HG02840 (cell line): ENCODE measurements at regions not wholly inside any gene's neighbourhood (a gene's known extent, or its start where the extent isn't known, plus 50 kb on each side); places are given as distances from the start of the nearest gene placed in this dataset.

Source experiments
- ATAC-seq: cut with Tn5 transposase; IDR thresholded peaks from one replicate; pipeline ENCODE4 v1.9.1; 2021; ENCODE audit warnings: mild to moderate bottlenecking, moderate library complexity, moderate number of reproducible peaks; ENCODE audit not compliant: unreplicated experiment, low FRiP score

DNA sequence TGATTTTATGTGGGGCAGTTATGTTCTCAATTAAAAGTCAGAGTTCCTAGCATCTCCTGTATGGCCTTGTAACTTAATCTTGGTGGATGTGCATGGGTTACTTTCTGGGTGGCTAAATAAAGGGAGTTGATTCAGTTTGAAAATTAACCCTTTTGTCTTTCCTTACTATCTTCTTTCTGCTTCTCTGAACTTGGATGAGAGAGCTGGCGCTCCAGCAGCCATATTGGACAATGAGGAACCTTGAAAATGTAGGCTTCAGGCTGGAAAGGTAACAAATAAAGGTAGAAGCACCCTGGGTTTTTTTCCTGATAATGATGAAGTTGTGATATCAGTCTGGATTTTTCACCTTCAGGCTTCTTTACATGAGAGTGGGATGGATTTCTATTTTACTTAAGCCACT is 714.1 kb upstream of the TMEM132C start:
- no peak for ATAC-seq

DNA sequence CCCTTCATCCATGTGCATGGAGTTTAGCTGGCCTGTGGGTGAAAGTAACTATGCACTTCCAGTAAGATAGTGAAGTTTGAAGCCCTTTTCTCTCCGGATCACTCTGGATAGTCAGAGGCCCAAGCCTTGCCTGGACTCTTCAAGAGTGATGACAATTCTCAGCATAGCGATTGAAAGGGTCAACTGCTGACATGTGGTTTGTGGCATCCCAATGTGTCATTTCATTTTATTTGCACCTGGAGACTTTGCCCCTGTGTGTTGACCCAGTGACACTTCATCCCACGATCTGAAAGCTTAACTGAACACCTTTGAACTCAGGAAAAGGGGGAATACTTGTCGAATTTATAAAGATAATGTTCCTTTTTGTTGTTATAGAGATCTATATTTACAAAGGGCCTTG is 711.9 kb upstream of the TMEM132C start:
- no peak for ATAC-seq

DNA sequence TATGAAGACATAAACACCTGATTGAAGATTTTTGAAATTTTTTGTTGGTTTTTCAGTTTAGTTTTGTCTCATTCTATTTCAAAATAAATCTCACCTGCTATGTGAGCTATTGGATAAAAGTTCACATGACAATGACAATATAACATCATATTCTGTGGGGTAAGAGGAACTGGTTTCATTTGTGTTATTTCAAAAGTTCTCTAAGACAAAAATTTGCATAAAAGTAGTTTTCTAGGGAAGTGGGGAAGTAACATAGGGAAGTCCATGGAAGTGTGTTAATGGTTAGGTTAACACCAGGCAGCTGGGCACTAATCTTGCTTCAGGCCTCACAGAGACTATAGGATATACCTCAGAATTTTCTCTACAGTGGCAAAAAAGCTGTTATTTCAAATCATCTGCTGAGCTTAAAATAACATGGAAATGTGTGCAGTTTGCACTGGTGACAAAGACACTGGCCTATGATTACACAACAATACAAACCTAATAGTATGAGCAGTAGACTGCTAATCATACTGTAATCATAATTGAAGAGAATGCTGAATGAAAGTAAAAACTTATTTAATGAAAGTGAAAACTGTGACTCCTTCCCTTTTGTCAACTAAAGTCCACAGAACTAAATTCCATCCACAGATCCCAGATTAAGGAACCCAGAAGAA is 710.6 kb upstream of the TMEM132C start:
- no peak for ATAC-seq

DNA sequence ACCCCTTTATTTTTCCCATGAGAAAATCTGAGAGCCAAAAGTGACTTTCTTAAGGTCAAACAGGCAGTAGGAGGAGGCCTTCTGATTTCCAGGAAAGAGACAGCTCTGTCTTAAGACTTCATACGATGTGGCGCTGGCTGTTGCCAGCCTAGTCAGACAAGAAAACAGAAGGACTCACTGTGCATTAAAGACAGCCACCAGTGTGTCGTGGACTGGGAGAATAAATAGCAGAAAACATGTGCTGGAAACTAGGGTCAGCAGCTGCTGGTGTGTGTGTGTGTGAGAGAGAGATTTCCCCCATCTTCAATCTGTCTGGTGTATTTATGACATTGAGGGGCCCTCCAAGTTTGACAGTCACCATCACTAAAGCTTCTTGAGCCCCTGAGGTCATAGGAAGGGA is 708.6 kb upstream of the TMEM132C start:
- ATAC-seq: no peak

GRCh38 chr12:127559349-127560040 is 707.5 kb upstream of the TMEM132C start:
- ATAC-seq: no peak

DNA sequence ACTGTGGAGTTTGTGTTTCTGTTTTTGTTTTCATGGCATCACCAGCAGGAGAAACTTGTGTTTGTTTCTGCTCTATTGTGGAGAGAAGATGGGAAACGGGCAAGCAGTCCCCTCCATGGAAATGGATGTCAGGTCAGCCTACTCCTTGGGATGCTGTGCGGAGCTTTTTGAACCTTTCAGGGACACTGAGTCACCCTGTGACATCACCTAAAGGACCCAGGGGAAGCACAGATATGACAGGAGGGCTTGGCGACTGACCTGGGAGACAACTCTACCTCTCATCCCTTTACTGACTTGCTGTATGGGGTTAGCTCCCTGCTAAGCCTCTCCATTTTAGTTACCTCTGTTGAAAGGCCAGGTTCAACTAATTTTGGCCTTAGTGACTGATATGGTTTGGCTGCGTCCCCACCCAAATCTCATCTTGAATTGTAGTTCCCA is 706.9 kb upstream of the TMEM132C start:
- ATAC-seq: no peak

DNA sequence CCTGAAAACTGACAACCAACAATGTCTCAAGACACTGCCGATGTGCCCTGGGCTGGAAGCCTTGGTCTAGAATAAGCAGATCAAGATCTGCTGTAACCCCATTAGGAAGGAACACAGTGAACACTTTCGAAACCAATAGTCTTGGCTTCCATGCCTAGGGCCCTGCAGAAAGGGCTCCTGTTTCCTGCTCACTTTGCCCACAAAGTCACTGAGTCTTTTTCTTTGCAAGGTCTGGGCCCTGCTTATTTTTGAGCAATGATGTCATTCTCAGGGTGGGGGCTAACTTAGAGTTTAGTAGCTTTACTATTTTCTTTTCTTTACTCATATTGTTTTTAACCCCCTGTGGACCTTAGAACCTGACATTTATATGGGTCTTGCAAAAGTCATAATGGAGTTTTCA is 704.2 kb upstream of the TMEM132C start:
- no peak for ATAC-seq

GRCh38 chr12:127565241-127565640 is 701.7 kb upstream of the TMEM132C start:
- no peak for ATAC-seq

GRCh38 chr12:127567531-127567930 is 699.4 kb upstream of the TMEM132C start:
- no peak for ATAC-seq

DNA sequence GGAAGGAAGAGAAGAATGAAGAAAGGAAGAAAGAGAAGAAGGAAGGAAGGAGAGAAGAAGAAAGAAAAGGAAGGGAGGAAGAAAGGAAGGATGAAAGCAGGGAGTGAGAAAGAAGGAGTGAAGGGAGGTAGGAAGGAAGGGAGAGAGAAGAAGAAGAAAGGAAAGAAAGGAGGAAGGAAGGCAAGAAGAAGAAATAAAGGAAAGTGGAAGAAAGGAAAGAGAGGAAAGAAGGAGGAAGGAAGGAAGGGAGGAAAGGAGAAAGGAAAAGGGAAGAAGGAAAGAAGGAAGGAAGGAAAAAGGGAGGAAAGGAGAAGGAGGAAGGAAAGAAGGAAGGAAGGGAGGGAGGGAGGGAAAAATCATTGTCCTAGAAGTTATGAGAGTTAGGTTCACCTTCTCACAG is 696.6 kb upstream of the TMEM132C start:
- no peak for ATAC-seq

- no peak for ATAC-seq
Measured at GRCh38 chr12:127570793-127571360, 696.1 kb upstream of the TMEM132C start.

- ATAC-seq: no peak
Measured at GRCh38 chr12:127571578-127571977, 695.4 kb upstream of the TMEM132C start.

DNA sequence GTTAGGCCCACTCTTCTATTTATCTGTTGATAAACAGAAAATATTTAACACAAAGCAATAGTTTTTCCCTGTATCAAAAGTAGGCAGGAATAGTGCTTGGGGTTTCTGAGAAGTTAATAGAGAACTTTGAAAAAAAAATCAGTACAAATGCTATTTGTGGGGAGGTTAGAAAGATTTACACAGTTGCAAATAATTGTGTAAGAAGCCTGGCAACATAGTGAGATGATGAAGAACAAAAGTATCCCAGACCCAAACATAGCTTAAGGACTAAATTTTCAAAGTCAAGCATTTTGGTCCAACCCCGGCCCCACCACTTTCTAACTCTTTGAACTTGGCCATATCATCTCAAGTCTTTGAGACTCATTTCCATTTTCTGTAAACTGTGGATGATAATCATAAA is 687.5 kb upstream of the TMEM132C start:
- no peak for ATAC-seq

DNA sequence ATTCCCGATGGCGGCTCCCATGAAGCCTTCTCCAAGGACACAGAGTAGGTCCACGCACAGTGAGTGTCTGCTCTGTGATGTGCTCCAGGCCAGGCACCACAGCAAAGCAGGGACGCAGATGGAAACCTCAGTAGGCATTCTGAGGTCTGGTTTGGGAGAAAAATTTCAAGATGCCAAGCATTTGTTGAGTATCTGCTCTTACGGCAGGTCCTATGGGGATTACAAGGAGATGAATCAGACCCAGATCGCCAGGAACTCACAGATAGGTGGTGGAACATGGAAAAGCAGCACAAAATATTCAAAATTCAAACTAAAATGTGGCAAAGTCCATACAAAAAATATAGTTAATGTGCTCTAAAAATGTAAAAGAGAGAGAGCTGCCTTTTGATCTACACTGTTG is 684.9 kb upstream of the TMEM132C start:
- no peak for ATAC-seq

- ATAC-seq: no peak
Measured at GRCh38 chr12:127583041-127583440, 683.9 kb upstream of the TMEM132C start.

DNA sequence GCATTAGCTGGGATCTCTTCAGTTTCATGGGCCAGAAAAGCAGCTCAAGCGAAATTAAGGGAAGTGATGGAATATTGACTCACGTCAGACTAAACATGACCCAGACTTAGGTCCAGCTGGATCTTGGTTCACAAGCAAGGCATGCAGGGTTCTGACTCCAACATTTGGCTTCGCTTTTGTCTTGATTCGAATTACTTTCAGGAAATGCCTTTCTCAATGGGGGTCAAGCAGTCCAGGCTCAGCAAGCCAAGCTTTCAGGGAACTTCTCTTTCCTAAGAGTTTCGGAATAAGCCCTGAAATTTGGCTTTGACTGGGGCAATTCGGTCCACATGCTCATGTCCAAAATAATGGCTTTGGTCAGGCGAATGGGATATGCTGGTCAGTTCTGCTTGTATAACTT is 678.7 kb upstream of the TMEM132C start:
- no peak for ATAC-seq

DNA sequence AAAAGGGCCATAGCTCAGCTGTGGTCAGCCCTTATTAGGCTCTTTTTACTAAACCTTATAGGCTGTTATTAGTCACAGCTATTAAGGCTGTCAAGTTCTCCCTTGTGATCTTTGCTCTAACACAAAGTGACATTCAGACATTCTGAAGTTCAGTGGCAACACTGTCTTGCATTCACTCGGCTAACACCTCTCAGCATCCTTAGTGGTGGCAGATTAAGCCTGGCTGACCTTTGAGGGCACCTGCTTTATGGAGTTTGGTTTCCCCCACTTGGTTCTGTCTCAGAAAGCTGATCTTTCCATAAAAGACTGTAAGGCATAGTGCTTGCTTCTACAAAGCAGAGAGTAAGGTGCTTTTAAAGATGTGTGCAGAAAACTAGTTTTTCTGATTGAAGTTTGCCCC is 677.4 kb upstream of the TMEM132C start:
- ATAC-seq: no peak

DNA sequence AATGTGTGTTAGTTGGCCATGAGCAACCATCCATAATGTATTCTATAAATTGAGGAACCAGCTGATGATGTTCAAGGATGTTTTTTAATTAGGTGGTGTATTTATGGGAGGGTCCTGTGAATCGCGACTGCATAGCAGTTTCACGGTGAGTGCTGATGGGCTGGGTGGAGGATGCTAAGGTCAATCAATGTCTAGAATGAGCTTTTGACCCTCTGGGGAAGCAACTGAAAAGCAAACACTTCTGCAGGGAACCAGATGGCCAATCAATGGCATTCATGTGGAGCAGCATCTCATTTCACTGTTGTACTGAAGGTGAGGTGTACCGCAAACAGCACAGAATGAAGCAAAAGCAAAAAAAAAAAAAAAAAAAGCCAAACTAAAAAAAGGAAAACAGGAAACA is 676.1 kb upstream of the TMEM132C start:
- no peak for ATAC-seq

DNA sequence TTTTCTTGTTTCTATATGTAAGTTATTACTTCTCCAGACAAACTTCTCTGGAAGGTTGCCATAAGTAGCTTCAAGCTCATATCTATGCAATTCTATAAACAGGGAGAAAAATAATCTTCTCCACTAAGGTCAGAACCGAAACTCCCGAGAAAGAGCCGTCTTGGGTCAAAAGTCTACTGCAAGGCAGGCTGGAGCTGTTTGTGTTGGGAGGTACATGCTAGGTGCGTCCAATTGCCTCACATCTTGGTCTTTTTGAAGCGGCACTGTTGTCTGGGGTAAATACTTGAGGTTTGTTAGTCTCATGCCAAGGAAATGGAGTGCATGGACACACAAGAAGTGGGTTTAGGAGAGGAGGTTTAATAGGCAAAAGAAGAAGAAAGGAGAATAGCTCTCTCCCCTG is 674.7 kb upstream of the TMEM132C start:
- no peak for ATAC-seq

- no peak for ATAC-seq
Measured at GRCh38 chr12:127594351-127594970, 672.5 kb upstream of the TMEM132C start.

DNA sequence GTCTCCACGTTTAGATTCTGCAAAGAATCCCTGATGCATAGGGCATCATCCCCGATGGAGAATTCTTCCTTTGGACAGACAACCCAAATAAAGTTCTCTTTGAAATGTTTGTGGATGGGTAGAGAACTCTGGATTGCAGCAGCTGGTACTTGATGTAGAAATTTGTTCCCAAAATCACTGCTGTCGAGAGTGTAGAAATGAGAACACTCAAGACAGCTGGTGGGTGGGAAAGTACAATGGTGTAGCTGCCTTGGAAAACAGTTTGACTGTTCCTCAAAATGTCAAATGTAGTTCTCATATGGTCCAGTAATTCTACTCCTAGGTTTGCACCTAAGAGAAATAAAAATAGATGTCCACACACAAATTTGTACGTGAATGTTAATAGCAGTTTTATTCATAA is 671.5 kb upstream of the TMEM132C start:
- no peak for ATAC-seq

GRCh38 chr12:127596891-127597290 is 670.1 kb upstream of the TMEM132C start:
- ATAC-seq: no peak
